NCI-H2029 treated with DMSO at 0.1 percent for 48 hours (cell line): ENCODE measurements at regions not wholly inside any gene's neighbourhood (a gene's known extent, or its start where the extent isn't known, plus 50 kb on each side); places are given as distances from the start of the nearest gene placed in this dataset.

Experiments used
- DNase-seq: peaks from one replicate; lab custom pipeline; 2025; lab: John Stamatoyannopoulos, UW

GRCh38 chr1:103854279-103854678 lies 104.6 kb downstream of the AMY1C start:
- DNase-seq = no peak

GRCh38 chr1:103859721-103860120 lies 110.0 kb downstream of the AMY1C start:
- no peak for DNase-seq

DNA sequence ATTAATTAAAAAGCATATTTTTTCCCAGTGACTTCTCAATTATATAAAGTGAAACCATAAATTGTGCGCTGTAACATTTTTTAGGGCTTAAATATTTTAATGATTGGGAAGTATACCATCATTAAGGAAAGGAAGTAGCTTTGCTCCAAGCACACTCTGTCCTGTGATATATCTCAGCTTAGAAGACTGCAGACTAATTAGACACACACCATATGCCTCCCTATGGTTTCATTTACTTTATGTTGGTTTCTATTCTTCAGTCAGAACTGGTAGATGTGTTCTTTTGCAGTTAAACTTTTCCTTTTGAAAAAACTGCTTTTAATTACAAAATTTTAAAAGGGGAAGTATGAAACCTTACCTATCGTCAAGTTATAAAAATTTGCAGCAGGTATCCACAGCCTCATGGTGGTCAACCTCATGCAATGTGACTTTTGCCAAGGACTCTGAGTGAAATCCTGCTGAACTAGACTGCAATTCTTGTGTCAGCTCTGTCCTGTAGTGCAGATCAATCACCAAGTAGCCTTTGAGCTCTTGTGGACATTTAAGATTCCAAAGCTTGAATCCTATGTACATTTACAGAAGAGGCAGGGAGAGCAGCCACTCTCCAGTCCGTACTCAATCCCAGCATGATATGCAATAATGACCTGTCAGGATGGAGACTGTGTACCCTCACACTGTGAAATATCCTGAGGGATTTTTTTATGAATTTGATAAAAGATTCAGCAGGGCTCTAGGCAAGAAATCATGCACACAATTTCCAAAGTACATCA lies 149.1 kb downstream of the AMY1C start:
- no peak for DNase-seq

GRCh38 chr1:103900005-103900404 lies 150.3 kb downstream of the AMY1C start:
- DNase-seq = no peak

DNA sequence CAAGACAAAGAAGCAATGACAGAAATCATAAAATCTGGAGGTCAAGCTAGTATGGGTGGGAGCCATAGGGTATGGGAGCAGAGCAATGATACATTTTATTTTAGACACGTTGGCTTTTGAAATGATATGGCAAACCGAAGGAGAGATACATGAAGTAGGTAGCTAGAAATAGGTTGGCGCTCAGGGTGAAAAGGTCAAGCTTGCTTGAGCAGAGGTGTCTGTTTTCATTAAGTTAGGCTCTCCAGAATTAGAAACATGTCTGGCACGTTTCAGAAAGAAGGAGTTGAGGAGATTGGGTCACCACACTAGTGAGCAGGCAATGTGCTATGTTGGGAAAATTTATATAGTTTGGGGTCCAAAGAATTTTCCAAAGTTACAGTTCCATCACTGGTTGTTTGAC lies 151.4 kb downstream of the AMY1C start:
- no peak for DNase-seq

- no peak for DNase-seq
Observed at GRCh38 chr1:103905363-103905762, 155.7 kb downstream of the AMY1C start.

DNA sequence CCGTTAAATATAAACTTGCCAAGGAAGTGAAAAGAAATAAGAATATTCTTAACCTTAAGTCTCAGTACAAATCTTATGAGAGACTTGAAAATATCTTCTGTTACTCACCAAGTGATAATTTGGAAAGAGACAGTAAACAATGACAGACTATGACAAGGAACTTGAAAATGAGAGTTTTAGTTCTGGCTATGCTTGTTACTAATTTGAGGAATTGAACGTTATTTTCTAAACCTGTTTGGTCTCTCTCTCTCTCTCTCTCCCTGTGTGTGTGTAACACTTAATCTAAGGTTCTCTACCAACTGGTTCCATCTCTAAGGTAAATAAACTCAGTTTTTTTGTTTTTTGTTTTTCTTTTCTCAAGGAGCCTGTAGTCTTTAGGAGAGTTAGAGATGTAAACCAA lies 161.8 kb downstream of the AMY1C start:
- no peak for DNase-seq

DNA sequence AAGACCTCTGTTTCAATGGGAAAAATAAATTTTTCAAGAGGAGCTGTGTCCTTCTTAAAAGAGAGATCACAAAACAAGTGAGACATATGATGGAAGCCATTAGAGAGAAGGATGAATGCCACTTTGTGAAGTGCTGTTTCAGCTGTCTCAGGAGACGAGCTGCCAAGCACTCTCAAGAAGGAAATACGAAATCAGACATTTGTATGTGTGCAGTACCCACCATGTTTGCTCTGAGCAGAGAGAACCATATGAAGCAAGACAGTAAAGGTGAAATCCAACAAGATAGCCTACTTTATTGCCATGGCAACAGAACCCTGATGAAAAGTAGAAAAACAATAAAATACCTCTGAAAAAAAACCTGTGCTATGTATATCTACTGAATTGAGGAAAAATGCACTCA lies 168.1 kb downstream of the AMY1C start:
- no peak for DNase-seq

DNA sequence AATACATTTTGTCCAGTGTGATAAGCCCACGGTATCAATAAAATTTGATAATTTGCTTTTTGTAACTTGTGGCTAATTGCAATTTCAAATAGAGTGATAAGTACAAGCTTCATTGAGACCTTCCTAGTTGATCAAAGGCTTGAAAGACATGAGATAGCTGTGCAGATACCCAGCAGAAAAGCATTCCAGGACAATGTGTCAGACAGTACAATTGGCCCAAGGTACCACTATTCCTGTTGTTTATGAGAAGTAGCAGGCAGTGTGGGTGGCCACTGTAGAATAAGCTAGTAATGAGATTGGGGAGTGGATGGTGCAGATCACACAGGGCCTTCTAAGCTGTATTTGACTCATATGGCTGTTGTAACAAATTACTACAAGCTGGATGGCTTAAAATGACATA lies 182.2 kb downstream of the AMY1C start:
- DNase-seq = no peak

DNA sequence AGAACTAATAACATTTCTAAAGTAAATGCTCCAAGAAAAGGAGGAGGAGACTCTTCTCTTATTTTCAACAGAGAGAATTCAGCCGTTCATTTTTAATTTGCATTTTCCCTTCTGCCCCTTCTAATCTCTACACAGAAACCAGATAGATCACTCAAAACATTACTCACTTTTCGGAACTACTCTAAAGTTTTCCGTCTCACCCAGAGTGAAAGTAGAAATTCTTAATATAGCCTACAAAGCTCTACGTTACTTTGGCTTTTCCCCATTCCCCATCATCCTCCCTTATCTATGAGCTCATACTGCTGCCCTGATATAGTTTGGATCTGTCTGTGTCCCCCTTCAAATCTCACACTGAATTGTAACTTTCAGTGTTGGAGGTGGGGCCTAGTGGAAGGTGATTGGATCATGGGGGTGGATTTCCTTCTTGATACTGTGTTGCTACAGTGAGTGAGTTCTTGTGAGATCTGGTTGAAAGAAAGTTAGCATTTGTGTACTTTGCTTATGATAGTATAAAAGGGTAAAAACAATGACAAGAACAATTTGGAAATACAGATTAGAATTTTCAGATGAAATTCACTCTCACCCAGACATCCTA lies 188.2 kb downstream of the AMY1C start:
- DNase-seq = no peak

DNA sequence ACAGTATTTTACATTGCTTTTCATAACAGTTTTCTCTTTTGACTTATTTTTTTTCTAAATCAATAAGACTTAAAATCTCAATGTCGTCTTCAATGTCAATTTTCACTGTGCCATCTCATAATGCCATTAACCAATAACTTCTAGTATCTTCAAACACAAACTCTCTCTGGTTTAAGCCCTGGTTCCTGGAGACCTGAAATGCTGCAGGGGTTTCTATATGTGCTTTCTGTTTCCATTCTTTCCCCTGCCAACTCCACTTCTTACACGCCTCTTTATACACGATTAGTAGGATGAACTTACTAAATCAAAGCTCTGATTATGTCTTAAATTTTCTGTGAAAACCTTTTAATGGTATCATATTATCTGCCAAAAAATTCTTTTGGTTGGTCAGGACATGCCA lies 191.4 kb downstream of the AMY1C start:
- no peak for DNase-seq

- DNase-seq = no peak
Observed at GRCh38 chr1:103942029-103942428, 192.3 kb downstream of the AMY1C start.

DNA sequence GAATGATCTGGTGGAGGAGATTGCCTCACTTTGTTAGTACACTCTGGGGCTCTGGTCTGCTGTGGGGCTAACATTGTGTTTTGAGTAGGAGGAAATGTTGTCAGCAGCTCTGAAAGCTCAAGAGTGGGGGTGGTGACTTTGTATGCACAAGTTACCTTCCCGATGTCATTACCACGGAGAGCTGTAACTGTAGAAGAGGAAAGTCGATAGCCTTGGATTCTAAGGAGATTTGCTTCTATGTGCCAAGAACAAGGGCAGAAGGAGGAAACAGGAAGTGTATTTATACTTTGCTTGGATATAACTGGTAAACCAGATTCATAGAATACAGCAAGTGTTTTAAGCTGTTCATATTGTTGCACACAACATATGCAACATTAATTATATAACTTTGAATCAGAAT lies 196.1 kb downstream of the AMY1C start:
- DNase-seq = peak; percentile 49

- DNase-seq = no peak
Observed at GRCh38 chr1:103948526-103948925, 198.8 kb downstream of the AMY1C start.

- no peak for DNase-seq
Observed at GRCh38 chr1:103949779-103950178, 200.1 kb downstream of the AMY1C start.

DNA sequence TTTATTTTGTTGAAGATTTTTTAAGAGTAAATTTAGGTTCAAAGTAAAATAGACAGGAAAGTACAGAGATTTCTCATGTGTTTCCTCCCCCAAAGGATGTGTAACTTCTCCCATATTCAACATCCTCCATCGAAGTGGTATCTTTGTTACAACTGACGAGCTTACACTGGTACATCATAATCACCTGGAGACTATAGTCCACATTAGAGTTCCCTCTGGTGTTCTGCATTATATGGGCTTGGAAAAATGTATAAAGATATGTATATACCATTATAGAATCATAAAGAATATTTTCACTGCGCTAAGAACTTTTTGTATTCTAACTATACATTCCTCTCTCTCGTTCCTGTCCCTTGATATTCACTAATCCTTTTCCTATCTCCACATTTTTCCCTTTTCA lies 203.7 kb downstream of the AMY1C start:
- no peak for DNase-seq

- DNase-seq = no peak
Observed at GRCh38 chr1:103958699-103959098, 209.0 kb downstream of the AMY1C start.

DNA sequence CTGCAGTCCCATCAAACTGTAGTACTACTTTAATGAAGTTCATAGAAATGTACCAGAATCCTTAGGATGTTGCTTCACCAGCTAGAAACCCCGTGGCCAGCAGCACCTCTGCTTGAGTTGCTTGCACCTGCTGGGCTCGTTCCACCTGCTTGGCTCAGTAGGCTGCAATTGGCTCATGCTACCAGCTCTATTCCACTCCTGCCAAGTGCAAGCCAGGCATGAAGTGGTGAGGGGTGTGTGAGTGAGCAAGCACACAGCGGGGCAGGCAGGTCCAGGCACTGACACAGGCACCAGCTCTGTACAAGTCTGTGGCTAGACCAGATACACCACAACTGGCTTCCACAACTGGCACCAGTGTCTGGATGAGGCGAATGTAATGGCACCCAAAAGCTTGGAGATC lies 209.9 kb downstream of the AMY1C start:
- no peak for DNase-seq

DNA sequence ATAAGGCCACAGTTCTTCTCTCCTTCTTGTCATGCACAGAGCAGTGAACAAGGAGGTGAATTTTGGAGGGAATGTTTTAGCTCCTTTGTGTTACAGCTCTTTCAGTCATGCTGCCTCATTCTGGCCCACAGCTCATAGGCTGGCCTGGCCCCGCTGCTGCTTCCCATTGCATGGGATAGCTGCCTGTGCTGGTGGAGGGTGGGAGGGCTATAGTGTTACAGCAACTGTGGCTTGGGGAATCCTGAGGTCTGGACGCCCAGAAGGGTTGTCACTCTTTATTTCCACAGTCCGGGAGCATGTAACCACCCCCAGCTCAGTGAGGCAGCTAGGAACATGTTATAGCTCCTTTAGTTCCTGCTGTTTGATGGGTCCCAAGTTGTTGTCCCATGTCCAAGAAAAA lies 210.3 kb downstream of the AMY1C start:
- no peak for DNase-seq

DNA sequence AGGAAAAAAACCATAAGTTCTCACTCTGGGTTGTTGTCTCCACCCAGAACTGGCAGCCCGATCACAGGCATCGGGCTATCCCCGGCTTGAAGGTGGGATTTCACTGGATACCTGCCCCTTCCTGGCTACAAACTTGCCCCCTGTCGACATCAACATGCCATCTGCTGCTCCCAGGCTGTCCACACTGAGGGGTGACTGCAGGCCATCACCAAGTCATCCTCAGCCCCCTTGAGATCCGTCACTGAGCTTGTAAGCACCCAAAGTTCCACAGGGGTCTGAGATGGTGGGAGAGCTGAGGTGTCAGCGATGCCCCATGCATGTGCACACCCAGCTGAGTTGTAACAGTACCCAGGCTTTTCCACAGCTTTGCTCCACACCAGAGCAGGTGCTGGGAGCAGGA lies 211.0 kb downstream of the AMY1C start:
- DNase-seq = no peak

GRCh38 chr1:103986792-103987191 lies 237.1 kb downstream of the AMY1C start:
- no peak for DNase-seq

GRCh38 chr1:103997631-103998030 lies 247.9 kb downstream of the AMY1C start:
- no peak for DNase-seq

- no peak for DNase-seq
Observed at GRCh38 chr1:104018922-104019674, 269.4 kb downstream of the AMY1C start.
